Effector memory CD8-positive, alpha-beta T cell (primary cell): ENCODE measurements at regions not wholly inside any gene's neighbourhood (a gene's known extent, or its start where the extent isn't known, plus 50 kb on each side); places are given as distances from the start of the nearest gene placed in this dataset.

ENCODE experiments used
- ATAC-seq: fragments of 150-1000 bp; cut with Tn5 transposase; replicated peaks from 2 replicates; pipeline ENCODE4 v1.10.0; 2021; ENCODE audit warnings: mild to moderate bottlenecking, moderate library complexity
- DNase-seq, 3 experiments: peaks; one replicate each; pipeline ENCODE4 v3.0.0; 2021
- H3K27ac Mint-ChIP-seq, 2 donors: one replicate each; pipeline ENCODE4 v1.8.0; 2022; ENCODE audit warnings: mild to moderate bottlenecking in 2 of 2, mixed read lengths in 2 of 2, moderate library complexity in 2 of 2
- H3K27me3 Mint-ChIP-seq, 2 donors: one replicate each; pipeline ENCODE4 v1.8.0; 2022; ENCODE audit warnings: mixed read lengths in 2 of 2
- H3K36me3 Mint-ChIP-seq: one replicate; pipeline ENCODE4 v1.8.0; 2022; ENCODE audit warnings: mild to moderate bottlenecking, moderate library complexity, mixed read lengths; ENCODE audit not compliant: insufficient read depth
- H3K4me1 Mint-ChIP-seq, 2 donors: one replicate each; pipeline ENCODE4 v1.8.0; 2022; ENCODE audit warnings: low read depth in 2 of 2, mixed read lengths in 2 of 2
- H3K4me3 Mint-ChIP-seq, 2 donors: one replicate each; pipeline ENCODE4 v1.8.0; 2022; ENCODE audit warnings: mild to moderate bottlenecking in 2 of 2, mixed read lengths in 2 of 2, moderate library complexity in 2 of 2
- H3K9me3 Mint-ChIP-seq, 2 donors: one replicate each; pipeline ENCODE4 v1.8.0; 2022; ENCODE audit warnings: mixed read lengths in 2 of 2

- ATAC-seq (no peak), DNase-seq (no peak)
- Mint-ChIP-seq H3K4me3 (no peak overlapping the region), H3K27ac (no peak overlapping the region), H3K4me1 (no peaks in the 10 kb centered on the region), H3K27me3 (peaks cover 53 to 57% of the 10 kb centered on the region in 2 donors), H3K9me3 (peaks cover 0 to 6% of the 10 kb centered on the region in 2 donors), H3K36me3 (no peaks in the 10 kb centered on the region)
These were observed 186.6 kb downstream of the URB2 start for GRCh38 chr1:229812693-229813092.

GRCh38 chr1:229815076-229815475 lies 189.0 kb downstream of the URB2 start:
- H3K27ac Mint-ChIP-seq = no peak overlapping the region

GRCh38 chr1:229815961-229816360 lies 189.9 kb downstream of the URB2 start:
- Mint-ChIP-seq H3K4me3 (no peak overlapping the region), H3K36me3 (no peaks in the 10 kb centered on the region), H3K27ac (no peak overlapping the region), H3K27me3 (peaks cover 51 to 63% of the 10 kb centered on the region in 2 donors), H3K9me3 (no peaks in the 10 kb centered on the region), H3K4me1 (no peaks in the 10 kb centered on the region)
- DNase-seq (no peak), ATAC-seq (no peak)

More at GRCh38 chr1:229815076-229815475, 189.0 kb downstream of the URB2 start:
- no peaks in the 10 kb centered on the region for H3K9me3 Mint-ChIP-seq
- DNase-seq (no peak), ATAC-seq (no peak)
- peaks cover 54 to 71% of the 10 kb centered on the region in 2 donors for H3K27me3 Mint-ChIP-seq
- no peak overlapping the region for H3K4me3 Mint-ChIP-seq
- H3K36me3 Mint-ChIP-seq = no peaks in the 10 kb centered on the region
- no peaks in the 10 kb centered on the region for H3K4me1 Mint-ChIP-seq

- H3K27me3 Mint-ChIP-seq = peaks cover 39 to 53% of the 10 kb centered on the region in 2 donors
- H3K27ac Mint-ChIP-seq = no peak overlapping the region
- no peaks in the 10 kb centered on the region for H3K4me1 Mint-ChIP-seq
- ATAC-seq (no peak), DNase-seq (no peak)
- H3K36me3 Mint-ChIP-seq = no peaks in the 10 kb centered on the region
- no peaks in the 10 kb centered on the region for H3K9me3 Mint-ChIP-seq
- H3K4me3 Mint-ChIP-seq = no peak overlapping the region
These were observed 191.9 kb downstream of the URB2 start for GRCh38 chr1:229817936-229818335.

GRCh38 chr1:229819091-229819490 lies 193.0 kb downstream of the URB2 start:
- Mint-ChIP-seq H3K36me3 (no peaks in the 10 kb centered on the region), H3K27me3 (peaks cover 39 to 53% of the 10 kb centered on the region in 2 donors), H3K4me3 (no peak overlapping the region), H3K27ac (no peak overlapping the region), H3K9me3 (no peaks in the 10 kb centered on the region), H3K4me1 (no peaks in the 10 kb centered on the region)
- DNase-seq (no peak), ATAC-seq (no peak)

GRCh38 chr1:229822026-229822425 lies 196.0 kb downstream of the URB2 start:
- DNase-seq = no peak
- H3K27ac Mint-ChIP-seq = no peak overlapping the region

GRCh38 chr1:229825042-229825441 lies 199.0 kb downstream of the URB2 start:
- no peak for DNase-seq
- no peaks in the 10 kb centered on the region for H3K4me1 Mint-ChIP-seq
- ATAC-seq = no peak
- peaks cover 6 to 11% of the 10 kb centered on the region in 2 donors for H3K9me3 Mint-ChIP-seq
- H3K27ac Mint-ChIP-seq = no peak overlapping the region
- H3K27me3 Mint-ChIP-seq = peaks cover 20 to 25% of the 10 kb centered on the region in 2 donors
- H3K4me3 Mint-ChIP-seq = no peak overlapping the region
- no peaks in the 10 kb centered on the region for H3K36me3 Mint-ChIP-seq

More at GRCh38 chr1:229822026-229822425, 196.0 kb downstream of the URB2 start:
- peaks cover 3 to 6% of the 10 kb centered on the region in 2 donors for H3K9me3 Mint-ChIP-seq
- H3K36me3 Mint-ChIP-seq = no peaks in the 10 kb centered on the region
- H3K27me3 Mint-ChIP-seq = peaks cover 26 to 39% of the 10 kb centered on the region in 2 donors
- H3K4me1 Mint-ChIP-seq = no peaks in the 10 kb centered on the region
- no peak overlapping the region for H3K4me3 Mint-ChIP-seq
- no peak for ATAC-seq

DNA sequence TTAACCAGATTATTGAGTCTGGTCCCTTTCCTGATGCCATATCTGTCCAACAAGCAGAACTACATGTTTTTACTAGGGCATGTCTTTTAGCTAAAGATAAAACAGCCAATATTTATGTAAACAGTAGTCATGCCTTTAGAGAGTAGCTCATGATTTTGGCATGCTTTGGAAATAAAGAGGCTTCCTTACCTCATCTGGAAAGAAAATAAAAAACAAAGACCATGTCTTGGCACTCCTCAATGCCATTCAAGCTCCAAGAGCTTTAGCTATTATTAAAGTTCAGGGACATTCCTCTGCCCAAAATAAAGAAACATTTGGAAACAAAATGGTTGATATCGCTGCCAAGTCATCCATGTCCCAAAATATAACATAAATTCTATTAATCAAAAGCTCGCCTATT lies 202.4 kb downstream of the URB2 start:
- DNase-seq = no peak
- no peak for ATAC-seq
- no peaks in the 10 kb centered on the region for H3K36me3 Mint-ChIP-seq
- peaks cover 39 to 51% of the 10 kb centered on the region in 2 donors for H3K27me3 Mint-ChIP-seq
- no peak overlapping the region for H3K4me3 Mint-ChIP-seq
- peaks cover 6 to 11% of the 10 kb centered on the region in 2 donors for H3K9me3 Mint-ChIP-seq
- no peak overlapping the region for H3K27ac Mint-ChIP-seq
- no peaks in the 10 kb centered on the region for H3K4me1 Mint-ChIP-seq

- H3K27me3 Mint-ChIP-seq = peaks cover 38 to 57% of the 10 kb centered on the region in 2 donors
- H3K9me3 Mint-ChIP-seq = no peaks in the 10 kb centered on the region
- H3K4me3 Mint-ChIP-seq = no peak overlapping the region
- H3K4me1 Mint-ChIP-seq = no peaks in the 10 kb centered on the region
- H3K27ac Mint-ChIP-seq = no peak overlapping the region
- DNase-seq (no peak), ATAC-seq (no peak)
- H3K36me3 Mint-ChIP-seq = no peaks in the 10 kb centered on the region
These were observed 206.6 kb downstream of the URB2 start for GRCh38 chr1:229832695-229833094.

DNA sequence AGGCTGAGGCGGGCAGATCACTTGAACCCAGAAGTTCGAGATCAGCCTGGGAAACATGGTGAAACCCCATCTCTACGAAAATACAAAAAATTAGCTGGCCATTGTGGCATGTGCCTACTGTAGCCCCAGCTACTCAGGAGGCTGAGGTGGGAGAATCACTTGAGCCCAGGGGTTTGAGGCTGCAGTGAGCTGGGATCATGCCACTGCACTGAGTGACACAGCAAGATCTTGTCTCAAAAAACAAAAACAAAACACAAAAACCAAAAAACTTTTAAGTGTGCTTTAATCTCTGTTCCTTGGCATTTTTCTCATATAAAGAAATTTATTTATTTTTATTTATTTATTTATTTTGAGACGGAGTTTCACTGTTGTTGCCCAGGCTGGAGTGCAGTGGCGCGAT lies 208.2 kb downstream of the URB2 start:
- Mint-ChIP-seq H3K36me3 (no peaks in the 10 kb centered on the region), H3K27me3 (peaks cover 39 to 59% of the 10 kb centered on the region in 2 donors), H3K4me1 (no peaks in the 10 kb centered on the region), H3K27ac (no peak overlapping the region), H3K9me3 (no peaks in the 10 kb centered on the region), H3K4me3 (no peak overlapping the region)
- ATAC-seq = no peak
- DNase-seq = no peak

DNA sequence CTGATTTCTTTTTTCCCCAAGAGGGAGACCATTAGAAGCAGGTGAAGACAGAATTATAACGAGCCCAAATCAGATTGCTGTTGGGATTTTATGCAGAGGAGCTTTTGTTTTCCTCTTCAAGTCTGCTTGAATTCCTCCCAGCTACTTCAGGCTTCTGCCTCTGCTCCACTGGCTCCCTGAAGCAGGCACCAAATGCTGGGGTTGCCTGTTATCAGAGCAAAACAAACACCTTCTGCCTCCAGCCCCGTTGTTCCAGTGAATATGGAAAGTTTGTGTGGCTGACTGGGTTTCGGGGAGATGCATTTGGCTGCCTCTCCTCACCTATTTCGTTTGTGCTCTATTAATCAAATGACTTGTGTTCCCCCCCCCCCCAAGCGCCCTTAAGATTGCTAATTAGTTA lies 209.2 kb downstream of the URB2 start:
- ATAC-seq = no peak
- Mint-ChIP-seq H3K36me3 (no peaks in the 10 kb centered on the region), H3K4me1 (no peaks in the 10 kb centered on the region)

DNA sequence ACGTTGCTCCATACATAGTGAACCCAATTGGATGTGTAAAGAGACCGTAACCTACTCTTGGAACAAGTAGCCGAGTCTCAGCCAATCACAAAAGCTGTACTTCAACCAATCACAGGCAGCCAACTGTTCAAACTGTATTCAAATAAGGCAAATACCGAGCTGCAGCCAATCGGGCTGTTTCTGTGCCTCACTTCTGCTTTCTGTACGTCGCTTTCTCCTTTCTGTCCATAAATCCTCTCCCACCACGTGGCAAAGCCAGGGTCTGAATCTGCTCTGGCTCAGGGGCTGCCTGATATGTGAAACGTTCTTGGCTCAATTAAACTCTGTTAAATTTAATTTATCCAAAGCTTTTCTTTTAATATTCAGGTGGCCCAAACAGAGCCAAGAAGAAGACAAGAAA lies 210.3 kb downstream of the URB2 start:
- no peak overlapping the region for H3K27ac Mint-ChIP-seq
- no peaks in the 10 kb centered on the region for H3K9me3 Mint-ChIP-seq
- ATAC-seq = no peak
- DNase-seq = no peak
- H3K27me3 Mint-ChIP-seq = peaks cover 43 to 60% of the 10 kb centered on the region in 2 donors
- H3K4me3 Mint-ChIP-seq = no peak overlapping the region
- peaks cover 0 to 2% of the 10 kb centered on the region in 2 donors for H3K4me1 Mint-ChIP-seq
- H3K36me3 Mint-ChIP-seq = no peaks in the 10 kb centered on the region

More for the DNA sequence above, 209.2 kb downstream of the URB2 start:
- Mint-ChIP-seq H3K27me3 (peaks cover 48 to 68% of the 10 kb centered on the region in 2 donors), H3K27ac (no peak overlapping the region), H3K4me3 (no peak overlapping the region), H3K9me3 (no peaks in the 10 kb centered on the region)
- no peak for DNase-seq

GRCh38 chr1:229838204-229838603 lies 212.2 kb downstream of the URB2 start:
- Mint-ChIP-seq H3K27me3 (peaks cover 42 to 43% of the 10 kb centered on the region in 2 donors), H3K36me3 (no peaks in the 10 kb centered on the region), H3K9me3 (no peaks in the 10 kb centered on the region), H3K4me1 (peaks cover 0 to 5% of the 10 kb centered on the region in 2 donors), H3K27ac (no peak overlapping the region), H3K4me3 (no peak overlapping the region)
- DNase-seq = no peak
- ATAC-seq = no peak

- Mint-ChIP-seq H3K27me3 (peaks cover 49 to 54% of the 10 kb centered on the region in 2 donors), H3K4me1 (peaks cover 0 to 5% of the 10 kb centered on the region in 2 donors), H3K9me3 (no peaks in the 10 kb centered on the region), H3K27ac (no peak overlapping the region), H3K36me3 (no peaks in the 10 kb centered on the region), H3K4me3 (no peak overlapping the region)
- ATAC-seq (no peak), DNase-seq (no peak)
These were observed 213.8 kb downstream of the URB2 start for GRCh38 chr1:229839800-229840199.

DNA sequence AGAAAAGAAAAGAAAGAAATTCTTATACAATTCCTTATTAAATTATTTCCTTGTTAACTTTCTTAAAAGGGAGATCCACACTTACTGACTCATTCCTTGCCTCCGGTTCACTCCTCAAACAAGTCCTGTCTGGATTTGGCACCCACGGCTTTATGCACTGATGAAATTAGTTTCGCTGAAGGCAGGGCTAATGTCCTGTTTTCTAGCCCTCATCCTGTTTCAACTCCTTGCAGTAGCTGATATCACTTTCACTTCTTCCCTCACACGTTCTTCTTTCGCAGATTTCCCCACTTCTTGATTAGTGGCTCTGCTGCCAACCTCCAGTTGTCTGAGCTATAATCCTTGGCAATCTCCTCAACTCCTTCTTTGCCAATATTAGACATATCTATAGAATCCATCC lies 215.2 kb downstream of the URB2 start:
- no peaks in the 10 kb centered on the region for H3K9me3 Mint-ChIP-seq
- no peak overlapping the region for H3K4me3 Mint-ChIP-seq
- ATAC-seq = no peak
- H3K36me3 Mint-ChIP-seq = no peaks in the 10 kb centered on the region
- no peak for DNase-seq
- peaks cover 0 to 5% of the 10 kb centered on the region in 2 donors for H3K4me1 Mint-ChIP-seq
- no peak overlapping the region for H3K27ac Mint-ChIP-seq
- H3K27me3 Mint-ChIP-seq = peaks cover 53 to 62% of the 10 kb centered on the region in 2 donors
